GM19023 (cell line): ENCODE measurements at regions not wholly inside any gene's neighbourhood (a gene's known extent, or its start where the extent isn't known, plus 50 kb on each side); places are given as distances from the start of the nearest gene placed in this dataset.

Experiments used
- ATAC-seq: cut with Tn5 transposase; IDR thresholded peaks from one replicate; pipeline ENCODE4 v1.9.1; 2021; ENCODE audit warnings: mild to moderate bottlenecking, moderate library complexity; ENCODE audit not compliant: unreplicated experiment

DNA sequence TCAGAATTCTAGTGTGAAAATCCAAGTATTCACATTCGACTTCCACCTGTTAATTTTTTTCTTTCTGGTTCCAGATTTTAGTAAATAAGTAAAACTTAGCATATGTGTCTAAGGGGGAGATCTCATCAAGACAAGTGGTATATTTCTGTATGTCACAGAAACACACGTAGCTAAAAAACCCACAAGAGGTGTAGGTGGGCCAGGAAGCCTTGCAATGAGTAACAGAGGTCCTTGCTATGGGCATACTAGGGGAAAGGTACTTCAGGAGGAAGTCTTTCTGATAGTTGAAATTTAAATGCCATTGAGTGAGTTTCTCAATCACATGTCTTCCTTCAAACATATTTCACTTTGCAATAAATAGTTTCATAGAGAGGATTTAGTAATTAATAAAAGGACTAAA lies 315.8 kb downstream of the MID1IP1 start:
- ATAC-seq = no peak

GRCh38 chrX:39121903-39122302 lies 320.6 kb downstream of the MID1IP1 start:
- ATAC-seq = no peak

GRCh38 chrX:39125834-39126233 lies 324.6 kb downstream of the MID1IP1 start:
- no peak for ATAC-seq

DNA sequence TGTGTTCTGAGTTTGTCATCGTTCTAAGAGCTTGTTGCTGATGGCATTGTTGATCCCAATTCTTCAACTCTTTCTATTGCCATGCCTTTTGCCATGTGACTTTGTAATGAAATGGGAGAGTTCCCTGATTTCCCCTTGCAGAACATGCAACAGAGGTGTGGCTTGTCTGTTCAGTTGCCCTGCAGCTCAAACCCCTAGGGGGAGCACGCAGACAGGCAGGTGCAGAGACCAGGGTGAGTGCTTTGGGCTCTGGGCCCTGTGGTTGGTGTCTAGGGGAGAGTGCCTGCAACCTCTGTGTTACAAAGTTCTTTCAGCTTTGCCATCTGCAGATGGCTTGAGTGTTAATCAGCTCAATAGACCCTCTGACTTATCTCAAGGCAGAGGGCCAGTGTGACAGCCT lies 332.7 kb downstream of the MID1IP1 start:
- ATAC-seq = peak; percentile 72

DNA sequence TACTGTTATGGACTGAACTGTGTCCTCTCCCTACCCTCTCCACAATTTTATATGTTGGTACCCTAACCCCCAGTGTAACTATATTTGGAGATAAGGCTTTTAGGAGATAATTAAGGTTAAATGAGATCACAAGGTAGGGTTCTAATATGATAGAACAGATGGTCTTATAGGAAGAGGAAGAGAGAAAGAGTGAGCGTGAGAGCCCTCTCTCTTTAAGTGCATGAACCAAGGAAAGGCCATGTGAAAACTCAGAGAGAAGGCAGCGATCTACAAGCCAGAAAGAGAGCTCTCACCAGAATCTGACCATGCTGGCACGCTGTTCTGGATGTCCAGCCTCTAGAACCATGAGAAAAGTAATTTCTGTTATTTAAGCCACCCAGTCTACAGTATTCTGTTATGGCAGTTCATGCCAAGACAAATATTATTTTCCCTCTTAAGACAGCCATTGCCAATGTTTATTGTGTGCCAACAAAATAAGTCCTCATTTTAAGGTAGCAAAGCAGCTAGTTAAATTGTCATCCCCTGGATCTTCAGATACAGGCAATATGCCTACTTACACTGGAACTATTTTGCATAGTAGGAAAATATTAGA lies 336.2 kb downstream of the MID1IP1 start:
- no peak for ATAC-seq

DNA sequence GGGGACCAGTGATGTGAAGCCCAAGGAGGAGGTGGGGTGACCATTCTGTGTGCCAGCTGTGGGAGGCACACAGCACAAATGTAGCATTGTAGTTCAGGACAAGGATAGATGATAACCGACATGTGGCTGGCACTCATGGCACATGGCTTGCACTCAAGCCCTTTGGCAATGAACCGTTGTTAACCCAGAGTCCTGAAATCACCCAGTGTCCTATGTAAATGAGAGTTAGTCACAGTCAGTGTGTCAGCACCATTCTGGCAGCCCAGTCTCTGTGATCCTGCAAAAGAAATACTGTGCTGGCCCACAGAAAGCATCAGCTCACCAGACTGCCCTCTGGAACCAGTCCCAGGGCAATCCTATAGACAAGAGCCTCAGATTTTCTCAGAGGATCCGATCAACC lies 339.3 kb downstream of the MID1IP1 start:
- no peak for ATAC-seq

- no peak for ATAC-seq
Observed at GRCh38 chrX:39144323-39144722, 343.1 kb downstream of the MID1IP1 start.

DNA sequence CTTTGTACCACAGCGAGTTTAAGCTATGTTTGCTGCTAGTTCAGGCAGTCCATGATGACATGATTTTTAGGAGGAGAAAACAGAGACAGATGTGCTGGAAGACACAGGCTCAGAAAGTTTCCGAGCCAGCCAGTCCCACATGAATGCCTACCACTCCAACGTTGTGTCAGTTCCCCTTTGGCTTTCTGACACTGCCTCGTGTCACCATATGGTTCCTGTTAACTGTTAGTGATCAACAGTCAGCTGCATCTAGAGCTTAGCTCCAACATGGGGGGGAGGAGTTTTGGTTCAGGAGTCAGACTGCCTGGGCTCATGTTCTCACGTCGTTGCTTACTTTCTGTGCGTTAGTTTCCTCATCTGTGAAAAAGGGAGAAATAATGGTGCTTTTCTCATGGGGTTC lies 343.7 kb downstream of the MID1IP1 start:
- peak; percentile 75 for ATAC-seq

DNA sequence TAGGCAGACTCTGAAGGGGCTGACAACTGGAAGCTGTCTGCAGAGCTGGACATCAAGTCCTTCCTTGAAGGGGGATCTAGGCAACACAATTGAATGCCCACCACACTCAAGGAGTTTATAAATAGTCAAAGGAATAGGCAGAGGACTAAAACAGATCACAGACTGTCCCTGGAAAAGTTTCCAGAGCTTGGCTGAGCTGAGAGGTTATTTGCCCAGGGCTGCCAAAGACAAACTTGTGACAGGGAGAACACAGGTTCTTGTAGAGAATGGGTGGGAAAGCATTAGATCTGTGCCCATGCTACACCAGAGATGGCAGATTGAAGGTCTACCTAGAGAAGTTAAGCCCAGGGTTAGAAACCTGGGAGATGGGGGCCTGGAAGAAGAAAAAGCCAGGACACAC lies 344.6 kb downstream of the MID1IP1 start:
- ATAC-seq = no peak

DNA sequence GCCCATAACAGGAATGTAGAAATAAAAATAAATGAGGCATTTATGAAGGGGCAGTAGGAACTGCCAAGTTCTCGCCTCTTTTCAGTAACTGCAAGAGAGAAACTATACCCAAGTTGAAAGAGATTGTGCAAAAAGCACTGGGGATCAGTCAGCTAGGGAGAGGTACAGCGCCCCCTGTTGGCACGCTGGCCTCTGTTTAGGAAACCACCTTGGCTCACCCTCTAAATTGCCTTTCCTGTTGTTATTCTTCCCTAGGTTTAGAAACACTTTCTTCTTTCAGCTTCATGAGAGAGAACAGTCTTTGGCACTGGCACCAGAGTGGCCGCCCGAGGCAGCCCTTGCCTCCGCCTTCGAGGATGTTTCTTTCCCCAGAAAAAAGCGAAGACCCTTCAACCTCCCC lies 348.5 kb downstream of the MID1IP1 start:
- no peak for ATAC-seq

DNA sequence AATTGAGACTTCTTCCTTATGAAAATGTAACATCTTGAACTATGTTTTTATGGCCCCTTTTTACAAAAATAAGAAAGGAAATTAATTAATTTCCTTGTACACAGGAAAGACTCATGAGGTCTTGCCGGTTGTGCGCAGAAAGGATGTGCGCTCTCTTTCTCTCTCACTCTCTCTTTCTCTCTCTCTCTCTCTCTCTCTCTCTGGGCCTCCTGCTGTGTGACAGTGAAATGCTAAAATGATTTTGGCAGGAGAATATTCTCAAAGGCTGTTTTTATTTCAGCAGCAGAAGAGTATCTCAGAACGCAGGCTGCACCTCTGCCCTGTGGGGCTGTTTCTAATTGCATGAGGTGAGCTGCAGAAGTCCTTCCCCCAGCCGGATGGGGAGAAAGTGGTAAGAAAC lies 349.0 kb downstream of the MID1IP1 start:
- ATAC-seq = no peak

DNA sequence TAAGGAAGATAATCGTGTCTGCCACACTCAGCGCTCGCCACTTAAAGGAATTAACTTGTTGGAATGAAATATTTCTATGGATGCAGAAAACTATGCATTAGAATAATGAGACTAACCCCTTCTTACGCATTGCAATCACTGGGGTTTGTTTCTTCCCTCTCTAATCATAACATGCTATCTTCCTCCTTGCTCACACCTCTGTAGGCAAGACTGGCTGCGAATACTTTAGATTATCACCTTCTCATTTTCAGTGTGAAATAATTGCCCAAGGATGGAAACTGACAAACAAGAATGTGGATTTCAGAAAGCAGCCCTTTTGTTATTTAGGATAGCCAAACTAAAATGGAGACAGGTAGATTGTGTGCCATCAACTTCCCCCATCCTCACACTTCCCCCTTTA lies 349.4 kb downstream of the MID1IP1 start:
- no peak for ATAC-seq

DNA sequence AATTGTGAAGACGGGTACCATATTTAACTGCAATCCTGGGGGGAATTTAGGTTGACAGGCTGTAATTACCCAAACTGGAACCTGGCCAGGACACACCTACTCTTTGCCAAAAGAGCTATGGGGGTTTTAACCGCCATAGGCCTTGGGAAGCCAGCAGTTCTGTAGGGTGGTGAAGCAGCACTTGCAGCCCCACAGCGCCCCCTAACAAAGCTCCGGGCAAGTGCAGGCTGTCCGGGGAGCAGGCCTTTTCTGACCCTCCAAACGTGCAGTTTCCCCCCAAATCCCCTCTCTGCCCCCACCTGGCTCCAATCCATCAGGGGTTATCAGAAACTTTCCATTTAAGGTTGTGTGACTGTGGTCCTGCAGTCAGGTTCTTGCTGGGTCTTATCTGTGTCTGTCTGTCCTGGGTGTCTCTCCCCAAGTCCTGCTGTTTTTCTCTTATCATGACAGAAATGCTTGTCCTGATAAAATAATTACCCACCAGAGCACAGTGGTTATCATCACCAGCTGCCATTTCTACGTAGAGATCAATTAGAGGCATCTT lies 350.9 kb downstream of the MID1IP1 start:
- ATAC-seq = no peak

- no peak for ATAC-seq
Observed at GRCh38 chrX:39156051-39156450, 354.8 kb downstream of the MID1IP1 start.

DNA sequence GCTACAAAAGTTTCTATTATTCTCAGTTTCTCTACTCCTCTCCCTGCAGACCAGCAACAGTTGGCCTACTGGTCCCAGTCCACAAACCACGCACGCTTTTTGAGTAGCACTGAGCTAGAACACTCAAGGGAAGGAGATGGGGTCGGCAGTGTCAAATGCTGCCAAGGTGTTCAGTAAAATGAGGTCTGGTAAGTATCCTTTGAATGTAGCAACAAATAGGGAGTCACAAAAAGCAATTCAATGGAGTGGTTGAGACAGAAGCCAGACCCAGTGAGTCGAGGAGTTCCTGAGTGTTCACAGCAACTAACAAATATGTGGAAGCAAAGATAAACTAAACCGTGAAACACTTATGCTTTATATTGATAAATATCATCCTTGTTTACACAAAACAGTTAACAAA lies 355.7 kb downstream of the MID1IP1 start:
- no peak for ATAC-seq

GRCh38 chrX:39157796-39158195 lies 356.5 kb downstream of the MID1IP1 start:
- no peak for ATAC-seq

GRCh38 chrX:39158801-39159657 lies 357.8 kb downstream of the MID1IP1 start:
- ATAC-seq = no peak

DNA sequence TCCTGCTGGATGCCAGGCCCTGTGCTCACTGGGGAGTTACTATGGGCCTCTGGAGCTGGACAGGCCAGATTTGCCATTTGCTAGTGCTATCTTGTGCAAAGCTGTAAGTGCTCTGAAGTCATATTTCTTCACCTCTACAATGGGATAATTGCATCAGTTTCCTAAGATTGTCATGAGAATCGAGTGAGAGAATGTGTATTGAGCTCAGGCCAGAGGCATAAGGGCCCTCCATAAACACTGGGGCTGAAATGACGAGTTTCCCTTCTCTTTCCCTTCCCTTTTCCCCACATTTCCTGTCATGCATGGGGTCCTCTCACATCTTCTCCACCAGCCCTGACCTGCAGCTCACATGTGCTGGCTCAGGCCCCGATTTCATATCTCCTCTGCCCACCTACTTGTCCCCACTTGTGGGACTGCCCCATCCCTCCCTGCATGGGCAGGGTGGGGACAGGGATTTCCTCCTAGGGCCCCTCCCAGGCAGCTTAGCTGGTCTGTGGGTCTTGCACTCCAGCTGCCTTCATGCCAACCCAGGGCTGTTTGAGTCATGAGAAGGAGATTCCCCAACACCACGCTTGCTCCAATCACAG lies 358.8 kb downstream of the MID1IP1 start:
- ATAC-seq = no peak

- ATAC-seq = no peak
Observed at GRCh38 chrX:39161611-39162255, 360.5 kb downstream of the MID1IP1 start.

- no peak for ATAC-seq
Observed at GRCh38 chrX:39162322-39162735, 361.1 kb downstream of the MID1IP1 start.

DNA sequence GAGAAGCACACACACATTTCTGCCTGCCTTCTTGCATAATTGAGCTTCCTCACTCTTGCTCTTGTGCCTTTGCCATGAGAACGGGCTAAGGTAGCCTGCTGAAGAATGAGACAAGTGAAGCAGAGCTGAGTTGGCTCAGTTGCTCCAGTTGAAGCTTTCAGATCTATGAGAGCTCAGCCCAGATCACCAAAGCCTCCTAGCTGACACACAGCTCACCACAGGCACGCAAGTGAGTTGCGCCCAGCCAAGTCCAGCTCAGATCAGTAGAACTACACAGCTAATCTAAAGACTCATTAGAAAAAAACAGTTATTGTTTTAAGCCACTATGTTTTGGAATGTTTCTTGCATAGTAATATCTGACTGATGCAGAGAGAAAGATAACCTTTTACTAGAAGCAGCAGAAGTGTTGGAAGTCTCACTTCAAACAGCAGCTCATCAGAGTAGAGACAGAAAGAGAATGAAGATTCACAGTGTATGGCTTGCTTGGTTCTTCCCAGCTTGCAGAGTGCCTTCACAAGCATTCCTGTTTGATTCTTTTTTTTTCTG lies 362.4 kb downstream of the MID1IP1 start:
- ATAC-seq = no peak
